GM21423 (cell line): ENCODE measurements at regions not wholly inside any gene's neighbourhood (a gene's known extent, or its start where the extent isn't known, plus 50 kb on each side); places are given as distances from the start of the nearest gene placed in this dataset.

ENCODE experiments used
- ATAC-seq: cut with Tn5 transposase; IDR thresholded peaks from one replicate; pipeline ENCODE4 v1.9.1; 2021; ENCODE audit warnings: mild to moderate bottlenecking, moderate library complexity; ENCODE audit not compliant: unreplicated experiment

GRCh38 chr4:114163051-114163450 is 183.6 kb upstream of the ARSJ start:
- ATAC-seq: no peak

- ATAC-seq: no peak
These were observed 194.5 kb upstream of the ARSJ start for GRCh38 chr4:114173968-114174367.

- no peak for ATAC-seq
These were observed 198.2 kb upstream of the ARSJ start for GRCh38 chr4:114177628-114178027.

GRCh38 chr4:114178392-114178791 is 198.9 kb upstream of the ARSJ start:
- ATAC-seq: no peak

GRCh38 chr4:114180481-114180880 is 201.0 kb upstream of the ARSJ start:
- ATAC-seq: no peak

- no peak for ATAC-seq
These were observed 205.5 kb upstream of the ARSJ start for GRCh38 chr4:114184901-114185300.

GRCh38 chr4:114187592-114187991 is 208.1 kb upstream of the ARSJ start:
- no peak for ATAC-seq

GRCh38 chr4:114191496-114191895 is 212.0 kb upstream of the ARSJ start:
- ATAC-seq: no peak

- no peak for ATAC-seq
These were observed 213.4 kb upstream of the ARSJ start for GRCh38 chr4:114192854-114193253.

GRCh38 chr4:114193624-114194399 is 214.4 kb upstream of the ARSJ start:
- ATAC-seq: no peak

GRCh38 chr4:114196606-114197005 is 217.2 kb upstream of the ARSJ start:
- no peak for ATAC-seq

- ATAC-seq: no peak
These were observed 220.6 kb upstream of the ARSJ start for GRCh38 chr4:114200026-114200425.

GRCh38 chr4:114205261-114205660 is 225.8 kb upstream of the ARSJ start:
- no peak for ATAC-seq

- ATAC-seq: no peak
These were observed 229.2 kb upstream of the ARSJ start for GRCh38 chr4:114208574-114209151.

GRCh38 chr4:114209584-114209983 is 230.1 kb upstream of the ARSJ start:
- peak; percentile 91 for ATAC-seq

- no peak for ATAC-seq
These were observed 232.1 kb upstream of the ARSJ start for GRCh38 chr4:114211556-114211955.

GRCh38 chr4:114217150-114217817 is 237.8 kb upstream of the ARSJ start:
- no peak for ATAC-seq

GRCh38 chr4:114223580-114223979 is 244.1 kb upstream of the ARSJ start:
- ATAC-seq: no peak

- ATAC-seq: no peak
These were observed 246.0 kb upstream of the ARSJ start for GRCh38 chr4:114225436-114225835.

- no peak for ATAC-seq
These were observed 246.7 kb upstream of the ARSJ start for GRCh38 chr4:114226179-114226578.

- peak; percentile 92 for ATAC-seq
These were observed 247.7 kb upstream of the ARSJ start for GRCh38 chr4:114226968-114227760.
